GM21723 (cell line): ENCODE measurements at regions not wholly inside any gene's neighbourhood (a gene's known extent, or its start where the extent isn't known, plus 50 kb on each side); places are given as distances from the start of the nearest gene placed in this dataset.
"Not testable (repeated sequence)": the region's sequence is repeated elsewhere in the genome, so short reads cannot be mapped to it uniquely, and the experiment has no call there.

Source experiments
- ATAC-seq: cut with Tn5 transposase; IDR thresholded peaks from one replicate; pipeline ENCODE4 v1.9.1; 2021; ENCODE audit warnings: mild to moderate bottlenecking, moderate library complexity; ENCODE audit not compliant: unreplicated experiment

DNA sequence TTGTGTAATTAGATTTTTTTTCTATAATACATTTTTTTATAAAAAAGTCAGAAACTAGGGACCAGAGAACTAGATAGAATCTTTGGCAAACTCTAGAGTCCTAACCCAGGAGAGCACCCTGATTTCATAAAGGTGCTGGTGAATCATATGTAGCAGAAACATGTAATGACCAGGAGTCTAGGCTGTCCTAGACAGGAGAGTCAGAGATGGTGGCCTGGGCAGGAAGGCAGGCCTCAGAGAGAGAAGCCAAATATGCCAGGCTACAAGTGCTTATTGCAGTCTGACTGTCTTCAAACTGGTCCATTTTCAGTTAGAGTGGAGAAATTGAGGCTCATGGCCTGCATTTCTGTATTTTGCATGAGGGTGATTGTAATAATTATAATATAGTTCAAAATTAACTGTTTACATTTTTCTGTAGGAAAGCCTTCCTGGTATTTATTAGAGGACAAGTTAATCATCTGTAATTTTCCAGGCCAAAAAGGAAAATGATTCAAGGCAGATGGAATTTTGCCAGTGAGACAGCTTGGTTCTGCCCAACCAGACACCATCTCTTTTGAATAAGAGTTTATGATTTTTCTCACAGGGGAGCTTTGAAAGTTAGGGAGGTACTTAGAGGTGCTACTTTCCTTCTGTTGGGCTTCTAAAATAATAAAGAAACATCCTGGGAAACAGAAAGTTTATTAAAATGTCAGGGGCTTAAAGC, 129.8 kb downstream of the S1PR1 start:
- no peak for ATAC-seq

DNA sequence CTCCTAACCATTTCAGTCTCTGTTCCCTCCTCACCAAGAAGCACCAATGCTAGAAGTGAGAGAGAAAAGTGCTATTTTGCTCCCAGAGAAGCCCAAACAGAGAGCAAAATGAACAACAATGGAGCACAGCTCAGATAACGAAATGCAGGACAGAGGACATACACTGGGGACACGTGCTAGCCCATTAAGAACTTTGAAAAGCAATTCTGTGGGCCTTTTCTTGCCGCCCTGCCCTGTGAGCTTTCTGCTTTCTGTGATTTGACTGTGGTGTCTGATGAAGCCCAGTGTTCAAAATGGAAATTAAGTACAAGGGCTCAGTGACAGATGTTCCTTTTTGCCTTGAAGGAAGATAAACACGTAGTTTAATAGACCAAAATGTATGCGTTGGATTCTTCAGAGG, 130.8 kb downstream of the S1PR1 start:
- ATAC-seq, result no peak

DNA sequence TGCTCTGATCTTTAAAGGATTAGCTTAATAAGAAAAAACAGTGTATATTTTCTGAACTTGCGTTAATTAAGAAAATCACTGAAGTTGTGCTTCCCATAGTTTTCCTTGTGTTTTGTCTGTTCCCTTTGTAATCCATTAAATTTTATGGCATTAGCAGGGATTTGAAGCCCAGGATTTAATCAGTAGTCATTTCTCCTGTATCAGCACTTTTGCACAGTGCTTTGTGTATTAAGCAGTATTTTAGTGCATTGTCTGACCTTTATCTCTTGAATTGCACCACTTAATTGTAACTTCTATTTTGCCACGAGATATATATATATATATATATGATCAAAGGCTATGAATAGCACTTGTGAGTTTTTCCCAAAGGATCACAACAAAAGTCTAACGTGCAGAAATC, 133.7 kb downstream of the S1PR1 start:
- no peak for ATAC-seq

DNA sequence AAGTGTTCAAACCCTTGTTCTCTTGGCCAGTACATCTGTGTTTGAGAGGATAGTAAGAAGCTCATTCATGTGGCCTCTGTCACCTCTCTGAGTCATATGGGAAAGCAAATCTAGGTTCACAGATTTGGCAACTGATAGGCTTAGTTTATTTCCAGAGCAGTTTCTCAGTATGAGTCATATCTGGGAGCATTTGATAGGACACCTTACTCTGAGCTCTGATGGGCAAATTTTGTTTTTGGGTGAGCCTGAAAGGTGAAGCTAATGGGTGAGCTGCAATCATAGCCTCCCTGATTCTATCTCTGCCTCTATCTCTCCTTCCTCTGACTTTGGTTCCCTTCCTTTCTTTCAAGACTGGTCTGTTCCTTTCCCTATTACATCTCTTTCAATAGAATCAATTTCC, 134.4 kb downstream of the S1PR1 start:
- ATAC-seq, result peak; percentile 95

DNA sequence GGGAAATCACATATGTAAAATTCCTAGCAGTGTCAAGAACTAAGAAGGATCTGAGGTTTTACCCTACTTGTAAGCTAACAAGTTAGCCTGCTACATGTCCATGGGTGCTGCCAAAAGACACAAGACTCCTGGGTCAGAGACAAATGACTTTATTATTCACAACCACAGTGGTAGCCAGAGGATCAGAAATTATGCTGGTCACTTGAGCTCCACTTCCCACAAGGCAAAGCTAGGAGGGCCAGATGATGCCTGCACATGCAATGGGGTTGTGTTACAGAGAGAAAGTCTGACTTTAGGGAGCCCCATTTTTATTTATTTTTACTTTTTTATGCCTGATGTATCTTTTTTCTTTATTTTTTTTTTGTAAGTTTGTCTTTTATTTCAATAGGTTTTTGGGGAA, 136.8 kb downstream of the S1PR1 start:
- ATAC-seq, result no peak

DNA sequence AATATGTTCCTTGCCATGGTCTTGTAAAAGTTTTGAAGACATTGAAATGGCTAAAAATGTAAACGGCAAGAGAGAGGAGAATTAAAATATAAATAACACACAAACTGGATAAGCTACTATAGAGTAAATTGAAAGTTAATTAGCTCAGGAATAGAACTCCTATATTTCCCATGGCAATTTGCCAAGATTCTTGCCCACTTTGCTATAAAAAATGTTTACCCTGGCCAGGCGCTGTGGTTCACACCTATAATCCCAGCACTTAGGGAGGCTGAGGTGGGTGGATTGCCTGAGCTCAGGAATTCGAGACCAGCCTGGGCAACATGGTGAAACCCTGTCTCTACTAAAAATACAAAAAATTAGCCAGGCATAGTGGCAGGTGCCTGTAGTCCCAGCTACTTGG, 138.6 kb downstream of the S1PR1 start:
- ATAC-seq, result not testable (repeated sequence)

DNA sequence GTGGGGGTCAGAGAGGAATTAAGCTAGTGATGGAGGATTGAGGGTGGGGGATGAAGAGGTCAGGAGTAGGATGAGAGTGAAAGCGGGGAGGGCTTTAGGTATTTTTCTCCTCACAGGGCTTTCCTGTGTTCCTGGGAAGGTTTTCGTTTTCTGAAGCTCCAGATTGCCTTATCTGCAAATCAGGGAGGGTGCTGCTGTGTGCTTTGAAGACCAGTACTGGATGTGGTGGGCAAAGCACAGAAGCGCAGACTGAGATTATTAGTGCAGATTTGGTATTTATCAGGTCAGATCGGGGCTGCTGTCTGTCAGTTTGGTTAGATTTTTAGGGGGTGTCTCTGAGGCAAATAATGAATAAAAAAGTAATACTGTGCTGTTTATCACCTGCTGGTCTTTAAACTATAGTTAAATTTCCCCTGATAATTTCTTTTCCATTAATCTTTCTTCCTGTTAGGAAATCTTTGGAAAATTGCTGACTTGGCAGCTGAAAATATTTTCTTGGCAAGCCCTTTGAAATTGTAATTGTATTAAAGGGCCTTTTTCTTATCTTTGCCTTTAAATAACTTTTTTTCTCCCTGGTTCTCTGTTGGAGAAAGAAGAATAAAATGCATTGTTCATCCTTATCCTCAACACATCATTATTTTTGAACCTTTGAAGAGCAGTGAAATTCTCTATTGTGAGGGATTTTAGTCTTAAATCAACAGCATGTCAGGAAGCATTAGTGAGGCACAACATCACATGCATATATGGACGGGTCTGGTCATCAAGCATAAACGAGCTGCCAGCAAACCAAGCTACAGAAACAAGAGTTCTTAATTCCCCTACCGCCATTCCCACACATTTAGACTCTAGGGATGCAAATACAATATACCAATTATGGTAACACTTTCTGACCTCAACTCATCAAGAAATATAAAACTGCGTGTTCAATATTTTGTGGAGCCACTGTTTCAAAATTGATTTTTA, 139.6 kb downstream of the S1PR1 start:
- ATAC-seq, result no peak

DNA sequence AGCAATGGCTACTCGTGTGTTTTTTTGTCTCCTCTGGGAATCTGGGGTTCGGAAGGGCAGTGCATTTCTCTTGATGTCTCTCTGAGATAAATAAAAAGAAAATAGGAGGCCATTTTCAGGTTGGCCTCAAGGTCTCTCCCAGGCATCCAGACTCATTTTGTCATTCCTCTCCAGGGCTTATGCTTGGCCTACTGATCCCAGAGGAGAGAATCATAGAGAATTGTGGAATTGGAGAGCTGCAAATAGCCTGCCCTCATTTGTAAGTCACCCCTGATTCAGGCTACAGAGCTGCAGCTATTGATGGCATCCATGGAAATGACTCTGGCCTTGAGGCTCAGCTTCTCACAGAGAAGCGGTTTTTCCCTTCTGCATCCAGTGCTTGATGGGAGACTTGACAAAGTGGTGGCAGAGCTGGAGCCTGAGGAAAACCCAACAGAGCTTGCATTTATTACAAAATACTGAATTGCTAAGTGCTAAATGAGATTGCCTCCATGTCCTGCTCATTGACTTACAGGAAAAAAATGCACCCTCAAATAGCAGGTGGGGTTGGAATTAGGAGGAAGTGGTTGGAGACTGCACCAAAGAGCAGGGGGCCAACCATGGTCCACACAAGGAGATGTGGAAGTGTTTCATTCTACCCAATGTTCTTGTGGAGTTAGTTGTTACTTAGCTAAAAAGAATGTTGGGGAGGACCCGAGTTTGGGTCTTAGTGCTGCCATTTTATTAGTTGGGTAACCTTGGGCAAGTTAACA, 140.4 kb downstream of the S1PR1 start:
- no peak for ATAC-seq

DNA sequence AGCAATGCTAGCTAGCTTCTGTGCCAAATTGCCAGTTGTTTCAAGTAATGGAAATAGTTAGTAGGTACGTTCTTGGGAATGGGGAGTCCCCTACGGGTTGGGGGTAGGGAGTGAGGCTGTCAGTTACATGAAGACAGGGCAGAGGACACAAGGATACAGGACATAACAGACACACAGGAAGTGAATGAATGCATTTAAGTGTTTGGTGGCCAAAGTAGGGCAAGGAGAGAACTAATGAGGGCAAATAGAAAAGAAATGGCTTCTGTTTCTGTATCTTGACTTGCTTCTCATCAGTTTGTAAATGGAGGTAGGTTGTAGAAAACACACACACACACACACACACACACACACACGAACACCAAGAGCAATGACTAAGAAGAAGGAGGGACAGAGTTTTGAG, 142.2 kb downstream of the S1PR1 start:
- ATAC-seq, result no peak

DNA sequence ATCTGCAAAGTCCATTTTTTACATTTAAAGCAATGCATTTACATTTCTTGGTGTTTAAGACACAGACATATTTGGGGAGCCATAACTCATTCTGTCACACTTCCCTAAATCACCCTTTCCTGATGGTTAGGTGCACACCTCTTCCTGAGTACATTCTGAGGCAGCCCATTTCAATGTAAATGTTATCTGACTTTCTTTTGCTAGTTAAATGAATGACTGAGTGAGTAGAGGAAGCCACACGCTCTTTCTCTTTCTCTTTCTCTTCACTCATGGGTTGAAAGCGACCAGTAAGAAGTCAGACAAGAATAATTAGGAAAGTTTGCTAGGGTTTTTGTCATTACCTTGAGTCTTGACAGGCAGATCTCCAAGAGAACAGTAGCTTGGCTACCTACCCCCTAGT, 143.1 kb downstream of the S1PR1 start:
- ATAC-seq, result peak; percentile 98

DNA sequence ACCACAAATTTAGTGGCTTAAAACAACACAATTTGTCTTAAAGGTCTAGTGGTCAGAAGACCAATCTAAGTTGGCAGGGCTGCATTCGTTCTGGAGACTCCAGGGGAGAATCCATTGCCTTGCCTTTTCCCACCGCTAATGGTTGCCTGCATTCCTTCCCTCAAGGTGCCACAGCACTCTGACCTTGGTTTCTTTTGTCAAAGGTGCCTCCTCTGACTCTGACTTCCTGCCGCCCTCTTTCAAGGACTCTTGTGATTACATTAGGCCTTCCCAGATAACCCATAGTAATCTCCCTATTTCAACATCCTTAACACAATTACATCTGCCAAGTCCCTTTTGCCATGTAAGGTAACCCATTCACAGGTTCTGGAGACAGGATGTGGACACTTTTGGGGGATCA, 145.3 kb downstream of the S1PR1 start:
- no peak for ATAC-seq

DNA sequence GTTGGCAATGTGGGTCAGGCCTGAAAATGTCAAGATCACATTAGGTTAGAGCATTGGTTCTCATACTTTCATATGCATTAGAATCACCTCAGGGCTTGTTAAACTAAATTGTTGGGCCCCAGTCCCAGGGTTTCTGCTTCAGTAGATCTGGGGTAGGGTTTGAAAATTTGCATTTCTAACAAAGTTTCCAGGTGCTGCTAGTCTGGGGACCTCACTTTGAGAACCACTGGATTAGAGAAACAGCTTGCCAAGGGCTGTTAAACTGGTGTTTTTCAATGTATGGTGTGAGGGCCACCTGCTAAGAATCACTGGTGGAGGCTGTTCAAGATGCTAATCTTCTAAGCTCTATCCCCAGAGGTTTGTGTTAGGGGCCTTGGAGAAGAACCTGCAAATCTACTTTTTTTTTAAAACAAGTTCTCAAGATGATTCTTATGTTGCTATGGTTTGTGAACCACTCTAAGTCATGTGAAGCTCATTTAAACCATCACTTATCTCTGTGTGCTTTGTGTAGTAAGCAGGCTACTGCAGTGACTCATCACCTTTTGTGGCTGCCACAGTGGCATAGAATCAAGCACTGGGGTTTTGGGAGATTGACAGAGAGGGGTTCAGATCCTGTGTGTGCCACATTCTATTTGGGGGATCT, 152.2 kb downstream of the S1PR1 start:
- peak; percentile 87 for ATAC-seq

DNA sequence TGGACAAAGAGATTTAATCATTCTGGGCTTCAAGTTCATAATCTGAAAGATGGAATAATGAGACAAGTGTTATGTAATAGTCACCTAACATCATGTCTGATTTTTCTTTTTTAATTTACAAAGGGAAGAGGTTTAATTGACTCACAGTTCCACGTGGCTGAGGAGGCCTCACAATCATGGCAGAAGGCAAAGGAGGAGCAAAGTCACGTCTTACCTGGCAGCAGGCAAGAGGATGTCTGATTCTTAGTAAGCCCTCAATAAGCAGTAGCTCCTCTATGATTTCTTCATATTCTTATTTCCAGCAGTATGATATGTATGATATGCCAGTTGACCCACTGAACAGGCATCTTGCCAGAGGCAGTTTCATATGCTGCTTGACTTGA, 152.7 kb downstream of the S1PR1 start:
- no peak for ATAC-seq

DNA sequence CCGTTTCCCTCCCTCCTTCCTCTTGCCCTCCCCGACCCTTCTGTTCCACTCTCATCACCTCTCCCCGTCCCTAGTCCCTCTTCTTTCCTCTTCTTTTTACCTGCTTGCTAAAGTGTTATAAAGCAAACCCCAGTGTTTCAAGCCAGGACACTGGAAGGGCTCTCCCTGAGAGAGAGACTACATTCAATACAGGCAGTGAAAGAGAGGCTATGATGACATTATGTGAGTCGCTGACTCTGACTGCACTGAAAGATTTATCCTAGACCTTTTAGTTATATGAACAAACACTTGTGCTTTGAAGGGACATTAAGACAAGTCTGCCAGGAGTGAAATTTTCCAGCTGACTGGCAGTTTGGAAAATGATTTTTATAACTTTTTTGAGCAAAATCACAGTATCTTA, 155.7 kb downstream of the S1PR1 start:
- ATAC-seq, result no peak

DNA sequence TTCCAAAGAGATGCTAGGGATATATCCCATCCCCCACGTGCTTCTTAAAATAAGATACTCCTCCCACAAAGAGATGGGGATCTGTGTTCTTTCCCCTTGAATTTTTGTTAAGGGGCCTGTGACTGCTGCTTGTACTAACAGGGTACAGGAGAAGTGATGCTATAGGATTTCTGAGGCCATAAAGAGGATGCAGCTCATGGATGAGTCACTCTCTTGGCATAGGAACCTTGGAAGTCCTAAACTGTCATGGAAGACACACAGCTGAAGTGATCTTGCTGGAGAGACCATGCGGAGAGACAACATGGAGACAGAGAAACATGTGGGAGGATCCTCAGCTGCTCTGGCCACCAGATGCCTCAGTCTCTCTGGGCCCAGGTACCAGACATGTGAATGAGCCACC, 157.2 kb downstream of the S1PR1 start:
- no peak for ATAC-seq

DNA sequence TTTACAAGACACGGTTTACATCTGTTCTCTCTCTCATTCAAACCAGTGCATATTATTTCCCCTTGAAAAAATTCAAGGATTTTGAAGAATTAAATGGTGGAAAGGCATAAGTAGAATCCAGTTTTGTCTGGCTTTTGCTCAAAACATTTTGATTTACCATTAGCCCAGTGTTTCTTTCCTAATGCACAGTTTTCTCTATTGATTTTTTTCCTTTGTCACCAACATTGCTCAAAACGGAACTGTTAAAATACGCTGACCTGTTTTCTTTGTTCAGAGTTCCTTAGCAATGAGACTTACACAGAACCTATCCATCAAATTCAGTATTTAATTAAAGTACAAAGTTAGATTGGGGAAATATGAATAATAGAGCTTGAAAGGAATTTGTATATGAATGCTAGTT, 162.4 kb downstream of the S1PR1 start:
- no peak for ATAC-seq

DNA sequence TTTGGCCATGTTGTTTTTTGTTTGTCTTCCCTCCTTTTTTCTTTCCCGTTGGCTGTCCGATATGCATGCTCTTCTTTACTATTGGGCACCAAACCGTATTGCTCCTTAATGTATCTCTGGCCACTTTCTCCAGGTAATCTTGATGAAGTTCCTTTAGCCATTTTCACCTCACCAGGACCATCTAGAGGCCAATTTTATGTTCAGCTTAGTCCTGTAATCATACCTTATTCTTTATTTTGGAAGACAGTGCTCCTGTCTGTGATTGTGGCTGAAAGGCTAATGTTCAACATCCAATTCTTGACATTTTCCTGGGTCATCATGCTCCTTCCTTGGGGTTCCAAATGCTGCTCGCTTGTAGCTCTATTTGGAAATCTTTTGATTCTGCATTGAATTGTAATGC, 169.5 kb downstream of the S1PR1 start:
- no peak for ATAC-seq

DNA sequence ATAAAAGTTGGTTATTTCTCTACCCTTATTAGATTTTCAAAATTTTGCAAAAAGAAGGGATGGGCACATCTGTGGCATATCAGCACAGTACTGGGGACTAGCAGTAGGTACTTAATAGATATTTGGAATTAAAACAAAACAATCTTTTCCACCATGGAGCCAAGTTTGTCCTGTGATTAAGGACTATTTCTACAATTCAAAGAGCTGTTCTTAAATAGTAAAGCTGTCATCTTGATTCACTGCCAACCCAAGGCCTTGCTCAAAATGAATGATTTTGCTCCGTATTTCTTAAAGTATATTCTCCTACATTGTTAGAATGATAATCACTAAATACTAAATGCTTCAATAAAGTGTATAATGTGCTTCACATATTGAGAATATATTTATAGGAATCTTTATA, 169.9 kb downstream of the S1PR1 start:
- no peak for ATAC-seq

DNA sequence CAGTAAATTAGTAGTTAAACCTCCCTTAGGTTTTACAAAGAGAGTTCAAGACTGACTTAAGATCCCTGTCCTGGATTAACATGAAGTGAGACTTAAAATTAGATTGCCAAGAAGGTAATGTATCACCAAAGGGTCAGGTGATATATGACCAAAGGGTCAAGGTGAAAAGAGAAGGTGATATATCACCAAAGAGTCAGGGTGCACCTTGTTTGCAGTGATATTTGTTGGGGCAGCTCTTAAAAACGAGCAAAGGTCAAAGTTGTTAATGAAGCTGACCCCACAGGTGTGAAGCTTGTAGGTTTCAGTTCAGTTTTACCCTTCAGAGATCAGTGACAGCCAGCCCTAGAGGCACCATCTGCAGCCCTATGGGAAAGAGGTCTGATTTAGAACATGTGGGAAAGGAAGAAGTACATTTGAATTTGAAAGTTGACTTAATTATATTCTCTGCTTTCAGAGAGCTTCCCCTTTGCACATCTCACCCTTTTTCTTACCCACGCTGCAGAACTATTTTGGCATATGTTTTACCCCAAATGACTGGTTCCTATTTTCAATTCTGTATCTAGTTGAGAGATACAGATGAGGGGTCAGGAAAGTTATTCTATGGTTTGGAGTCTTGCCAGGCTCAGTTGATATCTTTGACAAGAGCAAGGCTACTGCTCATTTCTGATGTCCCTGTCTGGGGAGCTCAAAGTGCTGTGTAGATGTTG, 170.8 kb downstream of the S1PR1 start:
- ATAC-seq, result peak; percentile 82

DNA sequence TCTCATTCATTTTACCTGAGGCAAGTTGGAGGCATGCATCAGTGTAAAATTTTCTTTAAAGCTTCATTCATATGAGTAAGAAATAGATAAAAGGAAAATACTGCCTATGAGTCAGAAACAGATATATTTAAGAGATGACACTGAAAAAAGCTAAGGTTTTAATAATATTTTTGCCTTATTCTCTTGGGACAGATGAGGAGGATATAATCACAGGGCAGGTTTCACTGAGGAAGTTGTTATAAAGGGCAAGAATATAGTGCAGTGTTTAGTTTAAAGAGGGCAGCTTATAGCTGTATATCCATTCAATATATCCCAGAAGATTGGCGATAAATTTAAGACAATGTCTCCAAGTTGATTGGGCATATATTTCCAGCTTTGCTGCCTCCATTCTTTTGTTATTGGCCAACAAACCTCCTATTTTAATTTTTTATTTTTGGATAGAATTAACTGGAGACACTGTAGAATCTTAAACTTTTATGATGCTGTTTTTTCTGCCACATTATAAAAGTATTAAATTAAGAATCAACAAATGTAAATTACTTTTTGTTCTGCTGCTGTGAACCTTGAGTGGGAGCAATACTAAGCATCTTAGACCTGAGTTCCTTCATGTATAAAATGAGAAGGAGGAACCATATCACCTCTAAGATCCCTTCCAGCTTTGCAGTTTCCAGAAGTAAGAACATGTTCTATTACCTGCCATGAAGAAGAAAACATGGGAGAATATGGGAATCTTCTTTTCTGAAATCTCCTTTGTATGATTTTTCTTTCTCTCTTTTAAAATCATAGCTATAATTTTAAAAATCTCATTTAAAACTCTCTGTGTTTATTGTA, 171.6 kb downstream of the S1PR1 start:
- peak; percentile 26 for ATAC-seq
